SK-N-DZ (cell line): ENCODE measurements at regions not wholly inside any gene's neighbourhood (a gene's known extent, or its start where the extent isn't known, plus 50 kb on each side); places are given as distances from the start of the nearest gene placed in this dataset.

Source experiments
- DNase-seq: peaks from one replicate; pipeline ENCODE4 v3.0.0-alpha.2; 2015; ENCODE audit warnings: low spot score

- DNase-seq, result no peak
These were observed 50.6 kb upstream of the YWHAQ start for GRCh38 chr2:9681427-9681817.

GRCh38 chr2:9685637-9686036, 54.8 kb upstream of the YWHAQ start:
- DNase-seq, result no peak

- DNase-seq, result no peak
These were observed 55.3 kb upstream of the YWHAQ start for GRCh38 chr2:9686061-9686460.

- DNase-seq, result peak; percentile 61
These were observed 59.5 kb upstream of the YWHAQ start for GRCh38 chr2:9690252-9690651.

GRCh38 chr2:9690716-9691498, 60.1 kb upstream of the YWHAQ start:
- peak; percentile 45 for DNase-seq

GRCh38 chr2:9692456-9693195, 61.8 kb upstream of the YWHAQ start:
- DNase-seq, result no peak

- DNase-seq, result no peak
These were observed 62.3 kb upstream of the YWHAQ start for GRCh38 chr2:9693196-9693491.

GRCh38 chr2:9693646-9694045, 62.8 kb upstream of the YWHAQ start:
- no peak for DNase-seq

- no peak for DNase-seq
These were observed 64.0 kb upstream of the YWHAQ start for GRCh38 chr2:9694661-9695234.

GRCh38 chr2:9695941-9696340, 65.1 kb upstream of the YWHAQ start:
- DNase-seq, result no peak

- no peak for DNase-seq
These were observed 65.9 kb upstream of the YWHAQ start for GRCh38 chr2:9696731-9697130.

GRCh38 chr2:9697909-9698308, 67.1 kb upstream of the YWHAQ start:
- DNase-seq, result no peak

- DNase-seq, result no peak
These were observed 68.6 kb upstream of the YWHAQ start for GRCh38 chr2:9699139-9700108.

- no peak for DNase-seq
These were observed 69.3 kb upstream of the YWHAQ start for GRCh38 chr2:9700109-9700495.

GRCh38 chr2:9702604-9703084, 71.8 kb upstream of the YWHAQ start:
- DNase-seq, result no peak

- no peak for DNase-seq
These were observed 72.4 kb upstream of the YWHAQ start for GRCh38 chr2:9703085-9703678.

- DNase-seq, result no peak
These were observed 73.0 kb upstream of the YWHAQ start for GRCh38 chr2:9703701-9704221.

- DNase-seq, result no peak
These were observed 73.8 kb upstream of the YWHAQ start for GRCh38 chr2:9704600-9704999.

- no peak for DNase-seq
These were observed 74.4 kb upstream of the YWHAQ start for GRCh38 chr2:9705196-9705595.

GRCh38 chr2:9707008-9707407, 76.2 kb upstream of the YWHAQ start:
- DNase-seq, result no peak

GRCh38 chr2:9707611-9708160, 76.9 kb upstream of the YWHAQ start:
- DNase-seq, result no peak
